GM18951 (cell line): ENCODE measurements at regions not wholly inside any gene's neighbourhood (a gene's known extent, or its start where the extent isn't known, plus 50 kb on each side); places are given as distances from the start of the nearest gene placed in this dataset.

Source experiments
- POLR2A ChIP-seq: IDR thresholded peaks from 4 replicates; pipeline ENCODE4 v1.6.1; 2011; ENCODE audit warnings: mild to moderate bottlenecking; ENCODE audit not compliant: insufficient read length, insufficient read depth; ENCODE audit errors: extremely low read depth
- in situ Hi-C: fragments of 300-500 bp; cut with MboI; formaldehyde crosslinking; loops from one replicate; pipeline ENCODE4 v1.12.0; 2022; ENCODE audit warnings: low sequenced_read_pairs, mixed read lengths, inconsistent platforms; ENCODE audit not compliant: unreplicated experiment

DNA sequence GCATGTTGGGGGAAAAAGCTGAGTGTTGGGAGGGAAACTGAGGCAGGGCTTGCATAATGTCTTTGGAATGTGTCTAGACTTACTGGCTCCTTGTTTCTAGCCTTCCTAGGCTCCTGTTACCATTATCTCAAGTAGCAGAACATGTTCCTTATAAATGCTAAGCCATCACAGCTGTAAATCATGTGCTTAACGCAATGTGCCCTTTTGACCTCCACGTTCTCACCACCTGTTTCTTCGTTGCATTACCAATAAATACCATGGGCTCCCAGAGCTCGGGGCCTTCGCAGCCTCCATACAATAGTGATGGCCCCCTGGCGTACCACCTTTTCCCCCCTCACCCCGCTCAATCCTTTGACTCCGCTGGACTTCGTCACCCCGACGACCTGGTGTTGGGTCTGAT is 54.0 kb upstream of the CWC22 start:
- in situ Hi-C loops: no loop called here

DNA sequence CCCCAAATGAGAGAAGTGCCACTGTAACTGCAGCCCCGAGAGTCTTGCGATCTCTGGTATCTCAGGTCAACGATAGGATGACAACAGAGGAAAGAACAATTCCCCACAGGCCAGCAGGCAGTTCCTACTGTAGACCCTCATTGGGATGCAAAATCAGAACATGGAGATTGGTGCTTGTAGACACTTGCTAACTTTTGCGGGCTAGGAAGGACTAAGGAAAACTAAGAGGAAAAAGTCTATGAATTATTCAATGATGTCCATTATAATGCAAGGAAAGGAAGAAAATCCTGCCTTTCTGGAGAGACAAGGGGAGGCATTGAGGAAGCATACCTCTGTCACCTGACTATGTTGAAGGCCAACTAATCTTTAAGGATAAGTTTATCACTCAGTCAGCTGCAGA is 51.9 kb upstream of the CWC22 start:
- in situ Hi-C loops: no loop called here
- TF ChIP-seq POLR2A: no peak

More for the DNA sequence above, 54.0 kb upstream of the CWC22 start:
- TF ChIP-seq POLR2A: no peak

DNA sequence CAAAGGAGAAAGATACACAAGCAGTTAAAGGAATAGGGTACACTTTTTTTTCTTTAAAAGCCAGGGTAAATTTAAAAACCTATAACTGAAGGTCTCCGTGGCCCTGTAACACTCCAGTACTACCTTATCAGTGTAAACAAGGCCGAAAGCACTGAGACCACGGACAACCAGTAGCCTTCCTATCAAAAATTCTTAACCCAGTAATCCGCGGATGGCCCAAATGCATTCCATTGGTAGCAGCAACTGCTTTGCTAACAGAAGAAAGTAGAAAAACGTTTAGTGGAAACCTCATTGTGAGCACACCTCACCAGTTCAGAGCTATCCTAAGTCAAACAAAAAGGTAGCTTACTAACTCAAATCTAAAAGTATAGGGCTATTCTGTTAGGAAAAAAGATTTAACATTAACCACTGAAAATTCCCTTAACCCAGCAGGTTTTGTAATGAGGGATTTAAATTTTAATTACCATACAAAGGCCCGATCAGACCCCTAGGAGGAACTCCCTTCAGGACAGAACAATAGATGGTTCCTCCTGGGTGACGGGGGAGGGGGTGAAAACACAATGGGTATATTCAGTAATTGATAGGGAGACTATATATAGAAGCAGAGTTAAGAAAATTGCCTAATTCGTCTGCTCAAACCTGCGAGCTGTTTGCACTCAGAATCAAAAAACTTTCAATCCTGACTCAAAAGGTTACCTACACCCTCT is 50.8 kb upstream of the CWC22 start:
- in situ Hi-C loops: no loop called here

More for the DNA sequence above, 50.8 kb upstream of the CWC22 start:
- no peak for TF ChIP-seq POLR2A
